ENCODE measurements at regions not wholly inside any gene's neighbourhood (a gene's known extent, or its start where the extent isn't known, plus 50 kb on each side); places are given as distances from the start of the nearest gene placed in this dataset.

DNA sequence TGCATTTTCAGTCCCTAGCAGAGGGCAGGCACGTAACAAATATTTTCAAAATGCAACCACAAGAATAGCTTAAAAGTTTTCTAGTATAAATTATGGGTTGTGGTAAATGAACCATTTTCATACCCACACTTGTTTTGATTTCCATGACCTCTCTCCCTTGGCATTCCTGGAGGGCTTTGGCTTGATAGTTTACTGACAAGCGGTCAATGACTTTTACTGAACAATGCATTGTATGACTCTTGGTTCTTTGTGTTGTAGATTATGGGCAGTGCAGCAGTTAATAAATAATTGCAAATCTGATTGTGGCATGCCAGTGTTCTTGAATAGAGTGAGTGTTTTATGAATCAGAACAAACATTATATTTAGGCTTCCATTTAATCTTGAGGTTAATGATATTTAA lies 285.2 kb upstream of the ARX start:
- Histone ChIP-seq H3K27me3 (no peaks in the 10 kb centered on the region), H3K36me3 (no peaks in the 10 kb centered on the region), H3K4me3 (ENCODE audit: low read depth in 1 of 2, low read length in 1 of 2) (no peak overlapping the region), H3K4me1 (ENCODE audit: control insufficient read depth in 1 of 2, insufficient read depth in 1 of 2, low read depth in 1 of 2, low read length in 1 of 2) (no peaks in the 10 kb centered on the region), H3K27ac (no peak overlapping the region), H3K9me3 (no peaks in the 10 kb centered on the region)
- TF ChIP-seq, protein P1, sequence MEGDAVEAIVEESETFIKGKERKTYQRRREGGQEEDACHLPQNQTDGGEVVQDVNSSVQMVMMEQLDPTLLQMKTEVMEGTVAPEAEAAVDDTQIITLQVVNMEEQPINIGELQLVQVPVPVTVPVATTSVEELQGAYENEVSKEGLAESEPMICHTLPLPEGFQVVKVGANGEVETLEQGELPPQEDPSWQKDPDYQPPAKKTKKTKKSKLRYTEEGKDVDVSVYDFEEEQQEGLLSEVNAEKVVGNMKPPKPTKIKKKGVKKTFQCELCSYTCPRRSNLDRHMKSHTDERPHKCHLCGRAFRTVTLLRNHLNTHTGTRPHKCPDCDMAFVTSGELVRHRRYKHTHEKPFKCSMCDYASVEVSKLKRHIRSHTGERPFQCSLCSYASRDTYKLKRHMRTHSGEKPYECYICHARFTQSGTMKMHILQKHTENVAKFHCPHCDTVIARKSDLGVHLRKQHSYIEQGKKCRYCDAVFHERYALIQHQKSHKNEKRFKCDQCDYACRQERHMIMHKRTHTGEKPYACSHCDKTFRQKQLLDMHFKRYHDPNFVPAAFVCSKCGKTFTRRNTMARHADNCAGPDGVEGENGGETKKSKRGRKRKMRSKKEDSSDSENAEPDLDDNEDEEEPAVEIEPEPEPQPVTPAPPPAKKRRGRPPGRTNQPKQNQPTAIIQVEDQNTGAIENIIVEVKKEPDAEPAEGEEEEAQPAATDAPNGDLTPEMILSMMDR (IDR thresholded peaks at IDR 0.05): no peak

- TF ChIP-seq, protein P1 (IDR thresholded peaks at IDR 0.05): no peak
- Histone ChIP-seq H3K27ac (no peak overlapping the region), H3K36me3 (no peaks in the 10 kb centered on the region), H3K4me1 (ENCODE audit: control insufficient read depth in 1 of 2, insufficient read depth in 1 of 2, low read depth in 1 of 2, low read length in 1 of 2) (no peaks in the 10 kb centered on the region), H3K9me3 (no peaks in the 10 kb centered on the region), H3K4me3 (ENCODE audit: low read depth in 1 of 2, low read length in 1 of 2) (no peak overlapping the region), H3K27me3 (no peaks in the 10 kb centered on the region)
Observed at GRCh38 chrX:25296850-25297249, 281.1 kb upstream of the ARX start.

GRCh38 chrX:25295466-25295865 lies 279.7 kb upstream of the ARX start:
- H3K9me3 ChIP-seq: no peaks in the 10 kb centered on the region
- no peaks in the 10 kb centered on the region for H3K4me1 ChIP-seq (ENCODE audit: control insufficient read depth in 1 of 2, insufficient read depth in 1 of 2, low read depth in 1 of 2, low read length in 1 of 2)
- TF ChIP-seq, protein P1 (IDR thresholded peaks at IDR 0.05): no peak
- H3K27ac ChIP-seq: no peak overlapping the region
- no peak overlapping the region for H3K4me3 ChIP-seq (ENCODE audit: low read depth in 1 of 2, low read length in 1 of 2)
- no peaks in the 10 kb centered on the region for H3K27me3 ChIP-seq
- no peaks in the 10 kb centered on the region for H3K36me3 ChIP-seq

- H3K27me3 ChIP-seq: no peaks in the 10 kb centered on the region
Observed at GRCh38 chrX:25290132-25290531, 274.4 kb upstream of the ARX start.

DNA sequence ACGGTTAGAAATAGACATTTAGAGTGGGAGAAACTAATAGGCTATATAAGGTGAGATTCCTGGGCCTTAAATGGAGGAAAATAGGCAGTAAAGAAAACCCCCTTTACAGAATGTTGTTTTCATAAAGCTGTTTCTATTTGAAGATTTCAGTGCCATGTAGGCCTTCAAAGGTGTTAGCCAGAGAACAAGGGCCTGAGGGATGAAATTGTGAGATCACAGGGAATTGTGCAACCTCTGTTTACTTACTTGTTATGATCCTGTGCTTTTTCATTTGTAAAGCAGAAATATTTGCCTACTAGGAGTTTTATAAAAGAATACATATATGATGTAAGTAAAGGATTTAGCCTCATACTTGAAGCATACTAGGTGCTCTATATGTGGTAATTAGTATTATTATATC lies 272.9 kb upstream of the ARX start:
- no peak overlapping the region for H3K4me3 ChIP-seq (ENCODE audit: low read depth in 1 of 2, low read length in 1 of 2)
- no peaks in the 10 kb centered on the region for H3K9me3 ChIP-seq
- no peaks in the 10 kb centered on the region for H3K36me3 ChIP-seq
- no peaks in the 10 kb centered on the region for H3K4me1 ChIP-seq (ENCODE audit: control insufficient read depth in 1 of 2, insufficient read depth in 1 of 2, low read depth in 1 of 2, low read length in 1 of 2)
- TF ChIP-seq, protein P1 (IDR thresholded peaks at IDR 0.05): no peak
- no peak overlapping the region for H3K27ac ChIP-seq
- no peaks in the 10 kb centered on the region for H3K27me3 ChIP-seq

More at GRCh38 chrX:25290132-25290531, 274.4 kb upstream of the ARX start:
- Histone ChIP-seq H3K9me3 (no peaks in the 10 kb centered on the region), H3K4me3 (ENCODE audit: low read depth in 1 of 2, low read length in 1 of 2) (no peak overlapping the region), H3K27ac (no peak overlapping the region), H3K4me1 (ENCODE audit: control insufficient read depth in 1 of 2, insufficient read depth in 1 of 2, low read depth in 1 of 2, low read length in 1 of 2) (no peaks in the 10 kb centered on the region), H3K36me3 (no peaks in the 10 kb centered on the region)
- TF ChIP-seq, protein P1 (IDR thresholded peaks at IDR 0.05): no peak

DNA sequence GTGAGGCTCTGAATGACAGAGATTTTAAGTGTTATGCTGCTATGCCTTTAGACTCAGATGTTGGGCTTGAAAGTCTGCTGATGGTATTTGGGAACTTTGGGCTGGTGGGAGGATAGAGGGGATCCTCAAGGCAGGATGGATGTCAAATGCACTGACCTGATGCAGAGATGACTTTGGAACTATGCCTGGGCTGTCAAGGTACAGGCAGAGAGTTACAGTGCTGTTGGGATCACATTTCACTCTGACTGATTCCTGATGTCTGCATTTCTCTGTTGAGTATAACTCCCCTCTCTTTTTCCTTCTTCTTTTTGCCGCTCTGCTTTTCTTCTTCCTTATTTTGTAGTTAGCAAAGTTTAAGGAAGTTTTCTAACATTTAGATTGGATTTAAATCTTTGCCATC lies 271.8 kb upstream of the ARX start:
- Histone ChIP-seq H3K4me1 (ENCODE audit: control insufficient read depth in 1 of 2, insufficient read depth in 1 of 2, low read depth in 1 of 2, low read length in 1 of 2) (no peaks in the 10 kb centered on the region), H3K4me3 (ENCODE audit: low read depth in 1 of 2, low read length in 1 of 2) (no peak overlapping the region), H3K36me3 (no peaks in the 10 kb centered on the region), H3K27me3 (no peaks in the 10 kb centered on the region), H3K9me3 (no peaks in the 10 kb centered on the region), H3K27ac (no peak overlapping the region)
- TF ChIP-seq, protein P1 (IDR thresholded peaks at IDR 0.05): no peak
